ENCODE measurements at regions not wholly inside any gene's neighbourhood (a gene's known extent, or its start where the extent isn't known, plus 50 kb on each side); places are given as distances from the start of the nearest gene placed in this dataset.

- in situ Hi-C loops (cut with MboI; ENCODE audit: low pct_unique_long_range_greater_than_20kb, low sequenced_read_pairs): no loop called here
- DNase-seq: no peak
Measured at GRCh38 chr13:68064001-68064770, 834.0 kb upstream of the PCDH9 start.

DNA sequence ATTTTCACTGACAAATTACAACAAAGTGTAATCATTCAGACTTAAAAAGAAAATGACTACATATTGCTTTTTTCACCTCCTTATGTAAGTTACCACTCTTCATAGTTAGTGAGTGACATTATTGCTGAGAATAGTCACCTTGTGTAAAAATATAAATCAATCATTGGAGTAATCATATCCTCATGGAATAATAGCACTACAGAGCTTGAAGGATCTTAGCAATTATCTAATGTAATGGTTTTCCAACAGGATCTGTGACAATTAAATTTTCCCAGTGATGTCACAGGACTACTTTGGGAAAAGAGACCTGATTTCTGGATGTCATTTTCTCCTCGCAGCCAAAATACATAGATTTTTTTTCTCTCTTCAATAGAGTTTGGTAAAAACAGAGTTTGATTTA lies 833.0 kb upstream of the PCDH9 start:
- in situ Hi-C loops (cut with MboI; ENCODE audit: low pct_unique_long_range_greater_than_20kb, low sequenced_read_pairs): no loop called here
- no peak for DNase-seq

DNA sequence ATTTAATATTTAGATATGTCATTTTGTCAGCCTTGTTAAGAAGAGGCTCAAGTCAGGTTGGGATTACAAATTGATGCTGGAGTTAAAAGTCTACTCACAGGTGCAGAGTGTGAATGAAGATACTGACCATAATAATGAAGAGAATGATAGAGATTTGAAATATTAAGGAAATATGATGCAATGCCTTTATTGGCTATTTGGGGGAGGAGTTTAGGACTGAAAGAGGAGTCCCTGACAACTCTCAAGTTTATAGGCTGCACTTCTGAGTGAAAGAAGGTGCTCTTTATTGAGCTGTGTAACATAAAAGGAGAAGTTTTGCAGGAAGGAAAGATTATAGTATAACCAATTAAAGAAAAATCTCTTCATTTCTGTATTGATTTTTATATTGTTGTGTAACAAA lies 827.7 kb upstream of the PCDH9 start:
- in situ Hi-C loops (cut with MboI; ENCODE audit: low pct_unique_long_range_greater_than_20kb, low sequenced_read_pairs): no loop called here
- DNase-seq: no peak

- in situ Hi-C loops (cut with MboI; ENCODE audit: low pct_unique_long_range_greater_than_20kb, low sequenced_read_pairs): no loop called here
- DNase-seq: no peak
Measured at GRCh38 chr13:68056816-68057710, 826.9 kb upstream of the PCDH9 start.

GRCh38 chr13:68051910-68052309 lies 821.8 kb upstream of the PCDH9 start:
- DNase-seq: no peak
- in situ Hi-C loops (cut with MboI; ENCODE audit: low pct_unique_long_range_greater_than_20kb, low sequenced_read_pairs): no loop called here

DNA sequence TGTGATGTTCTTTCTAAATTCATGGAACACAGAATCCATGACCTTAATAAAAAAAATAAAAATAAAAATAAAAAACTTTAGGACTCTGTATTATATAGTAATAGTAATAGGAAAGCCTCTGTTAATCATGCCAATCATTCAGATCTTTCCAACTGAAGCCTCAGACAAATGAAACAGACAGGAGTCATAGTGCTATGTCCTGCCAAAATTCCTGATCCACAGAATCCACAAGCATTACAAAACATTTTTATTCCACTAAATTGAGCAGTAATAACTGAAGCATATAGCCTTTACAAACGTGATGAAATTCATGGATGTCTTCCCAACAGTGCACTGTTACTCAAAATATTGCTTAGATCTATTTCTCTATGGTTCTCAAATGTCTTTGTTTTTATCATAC lies 820.6 kb upstream of the PCDH9 start:
- DNase-seq: no peak
- in situ Hi-C loops (cut with MboI; ENCODE audit: low pct_unique_long_range_greater_than_20kb, low sequenced_read_pairs): no loop called here

DNA sequence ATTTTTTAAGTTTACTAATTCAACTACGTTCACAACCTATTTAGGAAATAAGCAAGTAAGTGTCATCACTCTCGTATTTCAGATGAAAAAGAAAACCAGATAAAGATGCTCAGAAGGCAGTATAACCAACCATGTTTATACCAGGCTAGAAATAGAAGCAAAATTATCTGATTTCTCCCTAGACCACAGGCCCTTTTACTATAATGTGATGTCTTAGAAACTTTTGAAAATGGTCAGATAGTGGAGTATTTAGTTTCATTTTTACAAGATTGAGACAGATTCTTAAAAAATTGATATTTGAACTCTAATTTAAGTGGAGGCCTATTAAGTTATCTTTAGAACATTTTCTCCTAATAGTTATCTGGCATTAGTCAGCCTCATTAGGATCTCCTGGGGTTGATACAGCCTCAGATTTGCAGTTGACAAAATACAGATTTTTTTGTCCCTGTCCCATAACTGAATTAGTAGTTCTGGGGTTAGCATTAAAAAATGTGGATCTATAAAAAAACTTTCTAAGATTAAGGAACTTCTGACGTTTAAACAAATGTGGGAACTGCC lies 818.7 kb upstream of the PCDH9 start:
- in situ Hi-C loops (cut with MboI; ENCODE audit: low pct_unique_long_range_greater_than_20kb, low sequenced_read_pairs): no loop called here
- no peak for DNase-seq

- no peak for DNase-seq
- in situ Hi-C loops (cut with MboI; ENCODE audit: low pct_unique_long_range_greater_than_20kb, low sequenced_read_pairs): no loop called here
Measured at GRCh38 chr13:68047889-68048288, 817.8 kb upstream of the PCDH9 start.

DNA sequence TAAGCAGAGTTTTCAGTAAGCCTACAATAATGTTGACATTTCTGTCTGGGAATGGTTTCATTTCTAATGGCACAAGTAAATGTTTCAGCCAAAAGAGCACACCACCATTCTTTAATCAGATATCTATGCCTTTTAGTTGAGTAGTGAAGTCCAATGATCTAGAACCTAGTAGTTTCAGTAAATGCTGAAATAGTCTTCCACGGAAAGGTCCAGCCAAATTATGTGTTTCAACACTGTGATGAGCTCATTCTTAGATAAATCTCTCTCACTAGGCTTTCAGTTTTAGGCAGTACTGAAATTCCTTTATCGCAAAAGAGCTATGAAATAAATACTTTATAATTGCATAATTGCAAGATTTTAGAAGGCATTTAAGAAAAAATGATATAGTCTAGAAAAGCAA lies 816.8 kb upstream of the PCDH9 start:
- in situ Hi-C loops (cut with MboI; ENCODE audit: low pct_unique_long_range_greater_than_20kb, low sequenced_read_pairs): no loop called here
- DNase-seq: no peak

DNA sequence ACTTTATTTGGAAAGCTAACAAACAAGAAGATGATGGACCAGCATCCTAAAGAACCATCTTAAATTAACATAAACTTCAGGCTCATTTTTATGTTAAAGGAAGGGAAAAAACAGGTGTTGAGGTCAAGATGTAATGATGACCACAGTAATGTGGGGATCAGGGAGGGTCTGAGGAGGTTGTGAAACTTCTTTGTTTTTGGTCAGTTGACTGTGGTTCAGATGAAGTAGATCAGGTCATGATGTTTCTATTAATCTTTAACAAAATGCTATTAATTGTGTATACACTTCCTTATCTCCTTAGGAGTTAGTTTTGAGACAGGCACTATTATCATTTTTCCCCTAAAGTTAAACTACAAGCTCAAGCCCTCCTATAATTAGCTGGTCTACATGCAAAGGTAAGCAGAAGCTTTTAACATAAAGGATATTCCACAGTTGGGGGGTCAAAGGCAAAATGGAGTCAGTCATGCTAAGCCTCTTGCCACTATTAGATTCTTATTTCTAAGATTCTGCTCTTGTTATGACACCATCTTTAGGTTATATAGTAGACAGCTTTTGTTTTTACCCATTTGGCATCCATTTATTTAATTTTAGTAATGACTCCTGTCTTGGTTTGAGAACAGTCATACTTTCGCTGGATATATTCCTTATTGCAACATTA lies 800.1 kb upstream of the PCDH9 start:
- no peak for DNase-seq
- in situ Hi-C loops (cut with MboI; ENCODE audit: low pct_unique_long_range_greater_than_20kb, low sequenced_read_pairs): no loop called here

DNA sequence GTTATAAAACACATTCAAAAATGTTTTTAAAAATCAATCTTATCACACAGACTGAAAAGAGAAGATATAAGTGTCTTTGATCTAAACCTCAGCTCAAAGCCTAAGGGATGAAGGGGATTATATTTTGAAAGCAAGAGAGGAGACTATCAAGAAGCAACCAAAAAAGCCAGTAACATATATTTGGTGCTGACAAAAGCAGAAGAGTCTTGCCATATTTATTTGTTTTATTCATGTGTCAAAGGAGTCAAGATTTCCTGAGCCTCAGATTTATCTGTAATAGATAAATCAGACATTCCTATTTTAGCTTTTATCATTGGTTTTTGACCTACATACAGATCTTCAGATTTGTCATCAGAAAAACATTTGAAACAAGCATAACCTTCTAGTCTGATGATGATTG lies 798.6 kb upstream of the PCDH9 start:
- in situ Hi-C loops (cut with MboI; ENCODE audit: low pct_unique_long_range_greater_than_20kb, low sequenced_read_pairs): no loop called here
- DNase-seq: no peak

GRCh38 chr13:68027306-68027705 lies 797.2 kb upstream of the PCDH9 start:
- no peak for DNase-seq
- in situ Hi-C loops (cut with MboI; ENCODE audit: low pct_unique_long_range_greater_than_20kb, low sequenced_read_pairs): no loop called here

DNA sequence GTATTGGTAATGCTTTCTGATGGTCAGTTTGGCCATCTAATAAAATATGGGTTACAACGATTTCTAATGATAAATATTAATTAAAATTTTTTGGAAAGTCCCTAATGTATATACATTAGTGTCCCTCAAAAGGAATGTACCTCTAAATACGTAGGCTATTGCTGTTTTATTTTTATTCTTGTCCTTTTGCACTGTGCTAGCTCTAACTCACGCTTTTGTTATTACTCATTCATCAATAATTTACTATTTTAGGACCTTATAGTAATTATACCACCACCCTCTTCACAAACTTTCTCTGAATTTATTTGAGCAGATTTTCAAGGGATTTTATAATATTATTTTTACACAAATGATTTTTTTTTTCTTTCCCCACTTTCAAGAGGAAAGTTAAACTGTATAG lies 795.9 kb upstream of the PCDH9 start:
- in situ Hi-C loops (cut with MboI; ENCODE audit: low pct_unique_long_range_greater_than_20kb, low sequenced_read_pairs): no loop called here
- no peak for DNase-seq

GRCh38 chr13:68025604-68026003 lies 795.5 kb upstream of the PCDH9 start:
- in situ Hi-C loops (cut with MboI; ENCODE audit: low pct_unique_long_range_greater_than_20kb, low sequenced_read_pairs): no loop called here
- no peak for DNase-seq

- in situ Hi-C loops (cut with MboI; ENCODE audit: low pct_unique_long_range_greater_than_20kb, low sequenced_read_pairs): no loop called here
- no peak for DNase-seq
Measured at GRCh38 chr13:68023838-68024581, 793.9 kb upstream of the PCDH9 start.

DNA sequence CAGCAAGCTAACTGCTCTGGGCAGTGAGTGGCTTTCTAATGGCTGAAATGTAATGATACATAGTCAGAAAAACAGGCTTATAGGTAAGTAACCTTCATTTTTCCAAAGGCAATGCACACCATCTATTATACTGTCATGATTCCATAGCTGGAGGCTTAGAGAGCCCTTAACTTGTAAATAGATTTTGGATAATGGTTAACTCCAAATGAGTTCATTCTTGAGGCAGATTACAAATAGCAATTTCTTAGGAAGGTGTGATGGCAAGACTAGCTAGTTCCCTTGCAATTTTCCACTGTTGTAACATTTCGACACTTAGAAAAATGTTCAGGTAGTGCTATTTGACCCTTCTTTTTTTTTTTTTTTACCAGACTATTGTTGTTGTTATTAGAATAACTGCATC lies 789.8 kb upstream of the PCDH9 start:
- in situ Hi-C loops (cut with MboI; ENCODE audit: low pct_unique_long_range_greater_than_20kb, low sequenced_read_pairs): no loop called here
- no peak for DNase-seq

DNA sequence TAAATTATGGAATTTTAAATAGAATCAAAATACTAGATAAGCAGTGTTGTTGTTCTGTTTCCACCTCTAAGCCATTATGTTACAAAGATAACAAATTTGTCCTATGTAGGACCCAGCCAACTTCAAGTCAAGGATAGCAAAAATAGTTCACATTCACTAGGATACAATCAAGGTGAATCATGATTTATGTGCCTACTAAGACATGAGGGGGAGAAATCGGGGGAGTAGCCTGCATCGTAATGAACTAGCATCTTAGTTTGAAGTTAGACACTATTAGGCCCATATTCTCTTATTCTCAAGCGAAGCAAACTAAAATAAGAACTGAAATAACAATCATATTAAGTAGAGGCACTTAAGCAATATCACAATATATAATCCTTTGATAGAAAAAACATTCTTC lies 779.4 kb upstream of the PCDH9 start:
- DNase-seq: no peak
- in situ Hi-C loops (cut with MboI; ENCODE audit: low pct_unique_long_range_greater_than_20kb, low sequenced_read_pairs): no loop called here

DNA sequence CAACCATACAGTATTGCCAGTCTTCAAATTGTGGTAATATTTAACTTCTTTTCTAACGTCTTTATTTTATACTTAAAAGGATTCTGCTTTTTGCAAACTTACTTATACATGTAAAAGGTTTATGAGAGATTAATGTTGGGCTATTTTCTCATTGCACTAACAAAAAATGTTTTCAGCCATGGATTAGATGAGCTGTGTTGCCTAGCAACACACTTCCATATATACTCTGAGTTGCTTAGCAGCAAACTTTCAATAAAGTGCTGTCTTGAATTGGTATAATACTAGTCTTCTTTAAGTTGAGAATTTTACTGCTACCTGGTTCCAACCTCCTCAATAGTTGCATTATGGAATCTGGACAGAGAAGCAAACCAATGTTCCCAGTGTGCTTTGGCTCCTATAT lies 777.4 kb upstream of the PCDH9 start:
- in situ Hi-C loops (cut with MboI; ENCODE audit: low pct_unique_long_range_greater_than_20kb, low sequenced_read_pairs): no loop called here
- no peak for DNase-seq

- in situ Hi-C loops (cut with MboI; ENCODE audit: low pct_unique_long_range_greater_than_20kb, low sequenced_read_pairs): no loop called here
Measured at GRCh38 chr13:67996101-67996500, 766.0 kb upstream of the PCDH9 start.

More at GRCh38 chr13:67996101-67996500, 766.0 kb upstream of the PCDH9 start:
- DNase-seq: no peak
